GM23338 (cell line): ENCODE measurements at regions not wholly inside any gene's neighbourhood (a gene's known extent, or its start where the extent isn't known, plus 50 kb on each side); places are given as distances from the start of the nearest gene placed in this dataset.

Experiments used
- ATAC-seq: fragments of 200-7000 bp; cut with Tn5 transposase; 3 replicates; pipeline ENCODE4 v1.9.1; 2020
- DNase-seq: peaks from one replicate; pipeline ENCODE4 v3.0.0-alpha.2; 2015; ENCODE audit warnings: low spot score
- H2AFZ ChIP-seq: fragments of 200-600 bp; sonication (generic); 2 replicates; pipeline ENCODE4 v1.8.0; 2016; ENCODE audit warnings: antibody characterized with exemption, mild to moderate bottlenecking, moderate library complexity
- H3F3A ChIP-seq: fragments of 200-600 bp; sonication (generic); replicated peaks from 2 replicates; pipeline ENCODE4 v1.8.0; 2017; ENCODE audit warnings: antibody characterized with exemption, mixed run types, low read depth
- H3K27ac ChIP-seq: fragments of 200-600 bp; sonication (generic); 2 replicates; pipeline ENCODE4 v1.6.1; 2016; ENCODE audit warnings: low read depth
- H3K27me3 ChIP-seq: fragments of 200-600 bp; sonication (generic); 2 replicates; pipeline ENCODE4 v1.8.0; 2016; ENCODE audit warnings: mild to moderate bottlenecking, mixed run types, moderate library complexity; ENCODE audit not compliant: insufficient read depth
- H3K36me3 ChIP-seq: fragments of 200-600 bp; sonication (generic); 2 replicates; pipeline ENCODE4 v1.8.0; 2016; ENCODE audit warnings: mild to moderate bottlenecking; ENCODE audit not compliant: insufficient read depth
- H3K4me1 ChIP-seq: fragments of 200-600 bp; sonication (generic); 2 replicates; pipeline ENCODE4 v1.8.0; 2016; ENCODE audit warnings: mild to moderate bottlenecking, moderate library complexity; ENCODE audit not compliant: insufficient read depth
- H3K4me2 ChIP-seq: fragments of 200-600 bp; sonication (generic); 2 replicates; pipeline ENCODE4 v1.7.1; 2017; ENCODE audit warnings: mixed run types
- H3K4me3 ChIP-seq: fragments of 200-600 bp; sonication (generic); 2 replicates; pipeline ENCODE4 v1.6.1; 2016; ENCODE audit warnings: mixed run types
- H3K79me2 ChIP-seq: fragments of 200-600 bp; sonication (generic); replicated peaks from 2 replicates; pipeline ENCODE4 v1.8.0; 2017; ENCODE audit warnings: mild to moderate bottlenecking; ENCODE audit not compliant: insufficient read depth
- H3K9me2 ChIP-seq: fragments of 200-600 bp; sonication (generic); 2 replicates; pipeline ENCODE4 v1.8.0; 2017; ENCODE audit not compliant: insufficient read depth
- H4K20me1 ChIP-seq: fragments of 200-600 bp; sonication (generic); replicated peaks from 2 replicates; pipeline ENCODE4 v1.8.0; 2017; ENCODE audit warnings: mild to moderate bottlenecking; ENCODE audit not compliant: insufficient read depth
- H3K27ac Mint-ChIP-seq: 2 replicates; pipeline ENCODE4 v1.8.0; 2020; ENCODE audit warnings: inconsistent platforms, mild to moderate bottlenecking, moderate library complexity, mixed read lengths
- H3K27me3 Mint-ChIP-seq: 3 replicates; pipeline ENCODE4 v1.8.0; 2022; ENCODE audit warnings: low read depth, mild to moderate bottlenecking, moderate library complexity, mixed read lengths, inconsistent platforms; ENCODE audit not compliant: insufficient read depth, poor library complexity
- H3K36me3 Mint-ChIP-seq: 3 replicates; pipeline ENCODE4 v1.8.0; 2021; ENCODE audit warnings: low read depth, mild to moderate bottlenecking, inconsistent platforms, moderate library complexity, mixed read lengths
- H3K4me1 Mint-ChIP-seq: 3 replicates; pipeline ENCODE4 v1.8.0; 2020; ENCODE audit warnings: mild to moderate bottlenecking, inconsistent platforms, mixed read lengths
- H3K4me3 Mint-ChIP-seq: 3 replicates; pipeline ENCODE4 v1.8.0; 2021; ENCODE audit warnings: moderate library complexity, mild to moderate bottlenecking, inconsistent platforms, mixed read lengths
- H3K9me3 Mint-ChIP-seq: 3 replicates; pipeline ENCODE4 v1.8.0; 2020; ENCODE audit warnings: moderate library complexity, mild to moderate bottlenecking, inconsistent platforms, mixed read lengths
- CREB1 ChIP-seq: fragments of 250-450 bp; sonication (Bioruptor Pico); IDR thresholded peaks from 2 replicates; pipeline ENCODE4 v1.5.0; 2020; ENCODE audit warnings: low read depth, mild to moderate bottlenecking, moderate library complexity
- EZH2phosphoT487 ChIP-seq: fragments of 200-600 bp; sonication (generic); IDR thresholded peaks from one replicate; pipeline ENCODE4 v1.8.1; 2018; ENCODE audit warnings: antibody characterized with exemption; ENCODE audit not compliant: unreplicated experiment
- JUNB ChIP-seq: IDR thresholded peaks from one replicate; pipeline ENCODE4 v1.6.1; 2016; ENCODE audit warnings: antibody characterized with exemption; ENCODE audit not compliant: unreplicated experiment
- NANOG ChIP-seq: IDR thresholded peaks from 2 replicates; pipeline ENCODE4 v1.6.1; 2016; ENCODE audit warnings: antibody characterized with exemption, borderline replicate concordance
- POLR2AphosphoS5 ChIP-seq: IDR thresholded peaks from 2 replicates; pipeline ENCODE4 v1.6.1; 2016; ENCODE audit warnings: antibody characterized with exemption, low read depth
- STAT1 ChIP-seq: IDR thresholded peaks from one replicate; pipeline ENCODE4 v1.6.1; 2016; ENCODE audit warnings: antibody characterized with exemption; ENCODE audit not compliant: unreplicated experiment
- ZNF114 ChIP-seq: fragments of 250-450 bp; sonication (Bioruptor Pico); IDR thresholded peaks from 2 replicates; pipeline ENCODE4 v1.5.0; 2020; ENCODE audit warnings: mild to moderate bottlenecking, moderate library complexity
- ZNF331 ChIP-seq: fragments of 250-450 bp; sonication (Bioruptor Pico); IDR thresholded peaks from 2 replicates; pipeline ENCODE4 v1.5.0; 2020; ENCODE audit warnings: low read depth, mild to moderate bottlenecking, moderate library complexity
- TF ChIP-seq, protein P1 (sequence below): IDR thresholded peaks from 2 replicates; pipeline ENCODE4 v1.6.1; 2016; ENCODE audit warnings: antibody characterized with exemption
- TF ChIP-seq, protein P2 (sequence below), 2 experiments: fragments of 200-600 bp in 1 of 2; sonication (generic) in 1 of 2; conservative IDR thresholded peaks; 2 replicates each; pipeline versions ENCODE4 v1.5.1 to v1.6.1; 2016 to 2017; ENCODE audit warnings: antibody characterized with exemption in 2 of 2, low read depth in 2 of 2, mild to moderate bottlenecking in 2 of 2, moderate library complexity in 1 of 2
- TF ChIP-seq, protein P3 (sequence below): IDR thresholded peaks from one replicate; pipeline ENCODE4 v1.6.1; 2018; ENCODE audit warnings: antibody characterized with exemption; ENCODE audit not compliant: unreplicated experiment
- TF ChIP-seq, protein P4 (sequence below): fragments of 250-450 bp; sonication (Bioruptor Pico); IDR thresholded peaks from 2 replicates; pipeline ENCODE4 v1.5.0; 2020; ENCODE audit warnings: mild to moderate bottlenecking, moderate library complexity

DNA sequence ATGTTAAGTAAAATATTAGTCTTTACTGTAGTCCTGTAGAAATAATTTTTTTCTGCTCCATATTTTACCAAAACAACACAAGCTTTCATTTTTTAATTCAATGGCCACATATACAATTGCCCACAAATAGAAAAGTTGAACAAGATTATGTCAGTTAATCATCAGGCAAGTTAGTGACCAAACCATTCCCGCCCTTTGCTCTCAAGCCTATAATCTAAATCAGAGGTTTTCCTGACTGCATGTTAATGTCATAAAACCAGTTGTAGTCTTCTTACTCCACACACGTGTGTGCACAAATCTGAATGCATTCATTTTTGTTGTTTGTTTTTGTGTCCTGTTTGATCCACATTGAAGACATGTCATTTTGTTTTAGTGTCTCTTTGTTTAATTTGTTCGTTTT lies 1357.7 kb upstream of the GJE1 start (continued):
- TF ChIP-seq POLR2AphosphoS5 = no peak
- no peak for TF ChIP-seq JUNB
- TF ChIP-seq STAT1 = no peak
- no peak for TF ChIP-seq EZH2phosphoT487
- TF ChIP-seq NANOG = no peak
- TF ChIP-seq, protein P1, sequence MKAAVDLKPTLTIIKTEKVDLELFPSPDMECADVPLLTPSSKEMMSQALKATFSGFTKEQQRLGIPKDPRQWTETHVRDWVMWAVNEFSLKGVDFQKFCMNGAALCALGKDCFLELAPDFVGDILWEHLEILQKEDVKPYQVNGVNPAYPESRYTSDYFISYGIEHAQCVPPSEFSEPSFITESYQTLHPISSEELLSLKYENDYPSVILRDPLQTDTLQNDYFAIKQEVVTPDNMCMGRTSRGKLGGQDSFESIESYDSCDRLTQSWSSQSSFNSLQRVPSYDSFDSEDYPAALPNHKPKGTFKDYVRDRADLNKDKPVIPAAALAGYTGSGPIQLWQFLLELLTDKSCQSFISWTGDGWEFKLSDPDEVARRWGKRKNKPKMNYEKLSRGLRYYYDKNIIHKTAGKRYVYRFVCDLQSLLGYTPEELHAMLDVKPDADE = no peak
- no peak for TF ChIP-seq ZNF114 (CRISPR knock-in tag)

DNA sequence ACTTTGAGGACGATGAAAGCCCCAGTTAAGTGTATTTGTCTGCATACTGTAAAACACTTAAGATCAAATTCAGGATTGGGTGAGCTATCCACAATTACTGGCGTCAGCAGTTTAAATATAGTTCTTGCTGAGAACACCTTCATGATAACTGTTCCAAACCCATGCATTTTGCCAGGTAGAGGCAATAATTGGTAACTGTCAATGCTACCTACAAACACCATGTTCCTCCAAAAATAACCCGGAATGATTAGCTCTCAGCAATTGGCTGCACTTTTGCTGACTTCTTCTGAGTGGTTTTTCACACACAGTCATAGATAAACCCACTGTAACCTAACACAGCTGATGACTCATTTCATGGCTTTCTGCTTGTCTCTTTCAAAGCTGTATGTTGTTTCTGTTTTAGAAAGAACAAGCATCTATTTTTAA lies 1358.6 kb upstream of the GJE1 start:
- no peaks in the 10 kb centered on the region for H3K79me2 ChIP-seq
- DNase-seq = no peak
- Mint-ChIP-seq H3K36me3 (peaks cover 18% of the 10 kb centered on the region), H3K27me3 (no peaks in the 10 kb centered on the region), H3K27ac (no peak overlapping the region), H3K4me1 (no peaks in the 10 kb centered on the region), H3K4me3 (no peak overlapping the region), H3K9me3 (peaks cover 23% of the 10 kb centered on the region)
- no peak overlapping the region for H3K27ac ChIP-seq
- no peaks in the 10 kb centered on the region for H3K4me1 ChIP-seq
- H3K4me3 ChIP-seq = no peak overlapping the region
- H2AFZ ChIP-seq = peak overlapping the region; percentile 14; the same call in 1 of the 2 replicates
- no peaks in the 10 kb centered on the region for H3K36me3 ChIP-seq
- H3K27me3 ChIP-seq = no peaks in the 10 kb centered on the region
- no peak for ATAC-seq
- no peak overlapping the region for H3K4me2 ChIP-seq
- no peaks in the 10 kb centered on the region for H4K20me1 ChIP-seq
- no peak for TF ChIP-seq STAT1
- TF ChIP-seq, protein P2, sequence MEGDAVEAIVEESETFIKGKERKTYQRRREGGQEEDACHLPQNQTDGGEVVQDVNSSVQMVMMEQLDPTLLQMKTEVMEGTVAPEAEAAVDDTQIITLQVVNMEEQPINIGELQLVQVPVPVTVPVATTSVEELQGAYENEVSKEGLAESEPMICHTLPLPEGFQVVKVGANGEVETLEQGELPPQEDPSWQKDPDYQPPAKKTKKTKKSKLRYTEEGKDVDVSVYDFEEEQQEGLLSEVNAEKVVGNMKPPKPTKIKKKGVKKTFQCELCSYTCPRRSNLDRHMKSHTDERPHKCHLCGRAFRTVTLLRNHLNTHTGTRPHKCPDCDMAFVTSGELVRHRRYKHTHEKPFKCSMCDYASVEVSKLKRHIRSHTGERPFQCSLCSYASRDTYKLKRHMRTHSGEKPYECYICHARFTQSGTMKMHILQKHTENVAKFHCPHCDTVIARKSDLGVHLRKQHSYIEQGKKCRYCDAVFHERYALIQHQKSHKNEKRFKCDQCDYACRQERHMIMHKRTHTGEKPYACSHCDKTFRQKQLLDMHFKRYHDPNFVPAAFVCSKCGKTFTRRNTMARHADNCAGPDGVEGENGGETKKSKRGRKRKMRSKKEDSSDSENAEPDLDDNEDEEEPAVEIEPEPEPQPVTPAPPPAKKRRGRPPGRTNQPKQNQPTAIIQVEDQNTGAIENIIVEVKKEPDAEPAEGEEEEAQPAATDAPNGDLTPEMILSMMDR (conservative IDR thresholded peaks at IDR 0.05; ENCODE audit: low read depth in 2 of 2) = no peak
- TF ChIP-seq, protein P3, sequence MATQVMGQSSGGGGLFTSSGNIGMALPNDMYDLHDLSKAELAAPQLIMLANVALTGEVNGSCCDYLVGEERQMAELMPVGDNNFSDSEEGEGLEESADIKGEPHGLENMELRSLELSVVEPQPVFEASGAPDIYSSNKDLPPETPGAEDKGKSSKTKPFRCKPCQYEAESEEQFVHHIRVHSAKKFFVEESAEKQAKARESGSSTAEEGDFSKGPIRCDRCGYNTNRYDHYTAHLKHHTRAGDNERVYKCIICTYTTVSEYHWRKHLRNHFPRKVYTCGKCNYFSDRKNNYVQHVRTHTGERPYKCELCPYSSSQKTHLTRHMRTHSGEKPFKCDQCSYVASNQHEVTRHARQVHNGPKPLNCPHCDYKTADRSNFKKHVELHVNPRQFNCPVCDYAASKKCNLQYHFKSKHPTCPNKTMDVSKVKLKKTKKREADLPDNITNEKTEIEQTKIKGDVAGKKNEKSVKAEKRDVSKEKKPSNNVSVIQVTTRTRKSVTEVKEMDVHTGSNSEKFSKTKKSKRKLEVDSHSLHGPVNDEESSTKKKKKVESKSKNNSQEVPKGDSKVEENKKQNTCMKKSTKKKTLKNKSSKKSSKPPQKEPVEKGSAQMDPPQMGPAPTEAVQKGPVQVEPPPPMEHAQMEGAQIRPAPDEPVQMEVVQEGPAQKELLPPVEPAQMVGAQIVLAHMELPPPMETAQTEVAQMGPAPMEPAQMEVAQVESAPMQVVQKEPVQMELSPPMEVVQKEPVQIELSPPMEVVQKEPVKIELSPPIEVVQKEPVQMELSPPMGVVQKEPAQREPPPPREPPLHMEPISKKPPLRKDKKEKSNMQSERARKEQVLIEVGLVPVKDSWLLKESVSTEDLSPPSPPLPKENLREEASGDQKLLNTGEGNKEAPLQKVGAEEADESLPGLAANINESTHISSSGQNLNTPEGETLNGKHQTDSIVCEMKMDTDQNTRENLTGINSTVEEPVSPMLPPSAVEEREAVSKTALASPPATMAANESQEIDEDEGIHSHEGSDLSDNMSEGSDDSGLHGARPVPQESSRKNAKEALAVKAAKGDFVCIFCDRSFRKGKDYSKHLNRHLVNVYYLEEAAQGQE = no peak
- no peak for TF ChIP-seq NANOG
- no peak for TF ChIP-seq JUNB
- TF ChIP-seq CREB1 (CRISPR knock-in tag) = no peak
- no peak for TF ChIP-seq ZNF114 (CRISPR knock-in tag)
- TF ChIP-seq POLR2AphosphoS5 = no peak
- TF ChIP-seq, protein P4, sequence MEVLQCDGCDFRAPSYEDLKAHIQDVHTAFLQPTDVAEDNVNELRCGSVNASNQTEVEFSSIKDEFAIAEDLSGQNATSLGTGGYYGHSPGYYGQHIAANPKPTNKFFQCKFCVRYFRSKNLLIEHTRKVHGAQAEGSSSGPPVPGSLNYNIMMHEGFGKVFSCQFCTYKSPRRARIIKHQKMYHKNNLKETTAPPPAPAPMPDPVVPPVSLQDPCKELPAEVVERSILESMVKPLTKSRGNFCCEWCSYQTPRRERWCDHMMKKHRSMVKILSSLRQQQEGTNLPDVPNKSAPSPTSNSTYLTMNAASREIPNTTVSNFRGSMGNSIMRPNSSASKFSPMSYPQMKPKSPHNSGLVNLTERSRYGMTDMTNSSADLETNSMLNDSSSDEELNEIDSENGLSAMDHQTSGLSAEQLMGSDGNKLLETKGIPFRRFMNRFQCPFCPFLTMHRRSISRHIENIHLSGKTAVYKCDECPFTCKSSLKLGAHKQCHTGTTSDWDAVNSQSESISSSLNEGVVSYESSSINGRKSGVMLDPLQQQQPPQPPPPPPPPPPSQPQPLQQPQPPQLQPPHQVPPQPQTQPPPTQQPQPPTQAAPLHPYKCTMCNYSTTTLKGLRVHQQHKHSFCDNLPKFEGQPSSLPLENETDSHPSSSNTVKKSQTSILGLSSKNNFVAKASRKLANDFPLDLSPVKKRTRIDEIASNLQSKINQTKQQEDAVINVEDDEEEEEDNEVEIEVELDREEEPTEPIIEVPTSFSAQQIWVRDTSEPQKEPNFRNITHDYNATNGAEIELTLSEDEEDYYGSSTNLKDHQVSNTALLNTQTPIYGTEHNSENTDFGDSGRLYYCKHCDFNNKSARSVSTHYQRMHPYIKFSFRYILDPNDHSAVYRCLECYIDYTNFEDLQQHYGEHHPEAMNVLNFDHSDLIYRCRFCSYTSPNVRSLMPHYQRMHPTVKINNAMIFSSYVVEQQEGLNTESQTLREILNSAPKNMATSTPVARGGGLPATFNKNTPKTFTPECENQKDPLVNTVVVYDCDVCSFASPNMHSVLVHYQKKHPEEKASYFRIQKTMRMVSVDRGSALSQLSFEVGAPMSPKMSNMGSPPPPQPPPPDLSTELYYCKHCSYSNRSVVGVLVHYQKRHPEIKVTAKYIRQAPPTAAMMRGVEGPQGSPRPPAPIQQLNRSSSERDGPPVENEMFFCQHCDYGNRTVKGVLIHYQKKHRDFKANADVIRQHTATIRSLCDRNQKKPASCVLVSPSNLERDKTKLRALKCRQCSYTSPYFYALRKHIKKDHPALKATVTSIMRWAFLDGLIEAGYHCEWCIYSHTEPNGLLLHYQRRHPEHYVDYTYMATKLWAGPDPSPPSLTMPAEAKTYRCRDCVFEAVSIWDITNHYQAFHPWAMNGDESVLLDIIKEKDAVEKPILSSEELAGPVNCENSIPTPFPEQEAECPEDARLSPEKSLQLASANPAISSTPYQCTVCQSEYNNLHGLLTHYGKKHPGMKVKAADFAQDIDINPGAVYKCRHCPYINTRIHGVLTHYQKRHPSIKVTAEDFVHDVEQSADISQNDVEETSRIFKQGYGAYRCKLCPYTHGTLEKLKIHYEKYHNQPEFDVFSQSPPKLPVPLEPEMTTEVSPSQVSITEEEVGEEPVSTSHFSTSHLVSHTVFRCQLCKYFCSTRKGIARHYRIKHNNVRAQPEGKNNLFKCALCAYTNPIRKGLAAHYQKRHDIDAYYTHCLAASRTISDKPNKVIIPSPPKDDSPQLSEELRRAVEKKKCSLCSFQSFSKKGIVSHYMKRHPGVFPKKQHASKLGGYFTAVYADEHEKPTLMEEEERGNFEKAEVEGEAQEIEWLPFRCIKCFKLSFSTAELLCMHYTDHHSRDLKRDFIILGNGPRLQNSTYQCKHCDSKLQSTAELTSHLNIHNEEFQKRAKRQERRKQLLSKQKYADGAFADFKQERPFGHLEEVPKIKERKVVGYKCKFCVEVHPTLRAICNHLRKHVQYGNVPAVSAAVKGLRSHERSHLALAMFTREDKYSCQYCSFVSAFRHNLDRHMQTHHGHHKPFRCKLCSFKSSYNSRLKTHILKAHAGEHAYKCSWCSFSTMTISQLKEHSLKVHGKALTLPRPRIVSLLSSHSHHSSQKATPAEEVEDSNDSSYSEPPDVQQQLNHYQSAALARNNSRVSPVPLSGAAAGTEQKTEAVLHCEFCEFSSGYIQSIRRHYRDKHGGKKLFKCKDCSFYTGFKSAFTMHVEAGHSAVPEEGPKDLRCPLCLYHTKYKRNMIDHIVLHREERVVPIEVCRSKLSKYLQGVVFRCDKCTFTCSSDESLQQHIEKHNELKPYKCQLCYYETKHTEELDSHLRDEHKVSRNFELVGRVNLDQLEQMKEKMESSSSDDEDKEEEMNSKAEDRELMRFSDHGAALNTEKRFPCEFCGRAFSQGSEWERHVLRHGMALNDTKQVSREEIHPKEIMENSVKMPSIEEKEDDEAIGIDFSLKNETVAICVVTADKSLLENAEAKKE (CRISPR knock-in tag) = no peak
- TF ChIP-seq ZNF331 (CRISPR knock-in tag) = no peak
- H3F3A ChIP-seq = no peaks in the 10 kb centered on the region
- H3K9me2 ChIP-seq = no peaks in the 10 kb centered on the region
